ENCODE measurements at regions not wholly inside any gene's neighbourhood (a gene's known extent, or its start where the extent isn't known, plus 50 kb on each side); places are given as distances from the start of the nearest gene placed in this dataset.

DNA sequence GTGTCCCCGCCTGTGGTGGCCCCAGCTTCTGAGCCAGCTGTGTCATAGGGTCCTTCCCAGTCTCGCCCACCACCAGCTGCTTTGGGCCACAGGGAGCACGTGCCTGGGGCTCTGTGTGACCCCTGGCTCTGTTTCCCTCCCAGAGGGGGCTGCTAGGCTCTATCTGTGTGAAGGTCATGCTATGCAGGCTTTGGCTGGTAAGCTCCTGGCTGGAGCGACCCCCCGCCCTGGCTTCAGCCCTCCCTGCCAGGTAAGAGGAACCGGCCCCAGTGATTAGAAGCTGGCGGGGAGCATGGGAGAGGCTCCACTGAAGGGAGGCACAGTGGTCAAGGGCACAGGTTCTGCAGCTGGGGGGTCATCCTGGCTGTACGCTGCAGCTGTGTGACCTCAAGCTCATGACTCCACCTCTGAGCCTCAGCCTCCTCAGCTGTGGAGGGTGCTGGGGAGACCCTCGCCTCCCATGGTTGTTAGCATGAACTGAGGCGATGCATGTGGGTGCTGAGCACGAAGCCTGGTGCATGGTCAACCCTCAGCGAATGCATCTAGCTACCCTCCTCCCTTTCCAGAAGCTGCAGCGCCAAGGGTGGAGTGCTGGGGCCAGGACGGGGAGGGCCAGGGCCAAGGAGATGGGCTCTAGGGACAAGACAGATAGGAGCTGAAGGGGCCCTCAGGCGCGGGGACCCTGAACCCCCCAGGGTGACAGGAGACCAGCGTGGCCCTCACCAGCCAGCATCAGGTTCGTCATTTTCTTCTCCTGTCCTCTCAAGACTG, 163.8 kb upstream of the MVB12B start:
- no peak overlapping the region for H3K27ac ChIP-seq
- no peaks in the 10 kb centered on the region for H3K9me3 ChIP-seq
- no peaks in the 10 kb centered on the region for H3K4me1 ChIP-seq
- no peak overlapping the region for H3K4me3 ChIP-seq
- TF ChIP-seq EP300 (IDR thresholded peaks at IDR 0.05), result no peak
- no peaks in the 10 kb centered on the region for H3K36me3 ChIP-seq
- WGBS, result 98% methylated on average over 12 of the region's 18 CpGs
- peaks cover 37% of the 10 kb centered on the region for H3K27me3 ChIP-seq
- DNase-seq (ENCODE audit: low spot score in 2 of 2), result no peak

DNA sequence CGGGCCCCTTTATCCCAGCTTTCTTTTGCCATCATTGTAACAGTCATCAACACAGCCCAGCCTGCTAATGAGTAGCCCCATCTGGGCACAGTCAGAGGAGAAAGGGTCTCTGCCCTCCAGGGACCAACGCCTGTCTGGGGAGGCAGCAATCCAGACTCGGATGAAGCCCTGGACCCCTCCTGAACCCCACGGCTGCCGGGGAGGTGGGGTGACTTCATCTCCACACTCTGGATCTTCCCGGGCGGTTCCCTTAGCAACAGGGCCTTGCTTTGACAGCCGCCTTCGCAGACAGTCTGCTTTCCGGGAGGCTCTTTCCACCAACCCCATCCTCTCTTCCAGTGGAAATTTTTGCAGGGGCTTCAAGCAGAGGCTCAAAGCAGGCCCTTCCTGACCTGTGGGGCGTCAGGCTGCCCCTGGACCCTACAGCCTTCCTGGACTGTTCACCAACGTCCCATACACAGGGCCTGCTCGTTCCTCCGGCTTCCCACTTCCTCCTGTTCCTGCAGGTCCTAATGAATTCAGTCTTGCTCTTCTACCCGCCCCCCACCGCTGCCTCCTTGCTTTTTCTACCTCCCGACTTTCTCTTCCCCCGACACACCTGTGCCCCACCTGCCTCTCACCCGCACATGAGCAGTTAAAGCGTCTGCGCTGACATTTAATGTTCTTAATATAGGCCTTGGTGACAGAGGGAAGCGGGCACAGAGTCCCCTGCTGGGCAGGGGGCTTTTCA, 161.7 kb upstream of the MVB12B start:
- Histone ChIP-seq H3K4me3 (no peak overlapping the region), H3K36me3 (no peaks in the 10 kb centered on the region), H3K4me1 (no peaks in the 10 kb centered on the region), H3K27ac (no peak overlapping the region), H3K9me3 (no peaks in the 10 kb centered on the region), H3K27me3 (peaks cover 36% of the 10 kb centered on the region)
- 80% methylated on average over 22 of the region's 22 CpGs for WGBS
- no peak for DNase-seq (ENCODE audit: low spot score in 2 of 2)
- TF ChIP-seq EP300 (IDR thresholded peaks at IDR 0.05) (no peak), POLR2AphosphoS5 (IDR thresholded peaks at IDR 0.05) (no peak), POLR2A (IDR thresholded peaks at IDR 0.05) (no peak)
- TF ChIP-seq, protein P1, sequence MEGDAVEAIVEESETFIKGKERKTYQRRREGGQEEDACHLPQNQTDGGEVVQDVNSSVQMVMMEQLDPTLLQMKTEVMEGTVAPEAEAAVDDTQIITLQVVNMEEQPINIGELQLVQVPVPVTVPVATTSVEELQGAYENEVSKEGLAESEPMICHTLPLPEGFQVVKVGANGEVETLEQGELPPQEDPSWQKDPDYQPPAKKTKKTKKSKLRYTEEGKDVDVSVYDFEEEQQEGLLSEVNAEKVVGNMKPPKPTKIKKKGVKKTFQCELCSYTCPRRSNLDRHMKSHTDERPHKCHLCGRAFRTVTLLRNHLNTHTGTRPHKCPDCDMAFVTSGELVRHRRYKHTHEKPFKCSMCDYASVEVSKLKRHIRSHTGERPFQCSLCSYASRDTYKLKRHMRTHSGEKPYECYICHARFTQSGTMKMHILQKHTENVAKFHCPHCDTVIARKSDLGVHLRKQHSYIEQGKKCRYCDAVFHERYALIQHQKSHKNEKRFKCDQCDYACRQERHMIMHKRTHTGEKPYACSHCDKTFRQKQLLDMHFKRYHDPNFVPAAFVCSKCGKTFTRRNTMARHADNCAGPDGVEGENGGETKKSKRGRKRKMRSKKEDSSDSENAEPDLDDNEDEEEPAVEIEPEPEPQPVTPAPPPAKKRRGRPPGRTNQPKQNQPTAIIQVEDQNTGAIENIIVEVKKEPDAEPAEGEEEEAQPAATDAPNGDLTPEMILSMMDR (IDR thresholded peaks at IDR 0.05), result no peak

- Histone ChIP-seq H3K4me3 (no peak overlapping the region), H3K27me3 (peaks cover 44% of the 10 kb centered on the region), H3K9me3 (no peaks in the 10 kb centered on the region), H3K36me3 (no peaks in the 10 kb centered on the region), H3K27ac (no peak overlapping the region), H3K4me1 (no peaks in the 10 kb centered on the region)
- TF ChIP-seq POLR2A (IDR thresholded peaks at IDR 0.05), result no peak
- TF ChIP-seq, protein P1 (IDR thresholded peaks at IDR 0.05), result no peak
- TF ChIP-seq EP300 (IDR thresholded peaks at IDR 0.05), result no peak
- no peak for TF ChIP-seq POLR2AphosphoS5 (IDR thresholded peaks at IDR 0.05)
- WGBS, result 93% methylated on average over 8 of the region's 8 CpGs
- DNase-seq (ENCODE audit: low spot score in 2 of 2), result no peak
Observed at GRCh38 chr9:126165755-126166154, 160.9 kb upstream of the MVB12B start.

DNA sequence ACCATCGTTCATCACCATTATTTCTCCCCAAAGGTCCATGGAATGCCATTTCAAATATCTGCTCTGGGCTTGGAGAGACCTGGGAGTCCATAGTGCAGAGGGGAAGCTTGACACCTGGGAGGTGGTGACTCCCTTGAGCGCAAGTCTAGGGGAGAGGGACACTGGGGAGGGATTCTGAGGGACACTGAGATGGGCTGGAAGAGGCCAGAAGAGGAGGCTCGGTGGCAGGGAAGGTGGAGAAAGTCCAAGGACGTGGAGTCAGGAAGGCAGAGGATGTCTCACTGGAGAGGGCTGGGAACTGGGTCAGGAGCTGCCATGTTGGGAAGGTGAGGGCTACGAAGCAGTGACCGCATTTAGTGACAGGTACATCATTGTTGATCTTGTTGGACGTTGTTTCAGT, 160.3 kb upstream of the MVB12B start:
- no peak overlapping the region for H3K4me3 ChIP-seq
- DNase-seq (ENCODE audit: low spot score in 2 of 2), result no peak
- WGBS, result 87% methylated on average over 7 of the region's 7 CpGs
- H3K36me3 ChIP-seq, result no peaks in the 10 kb centered on the region
- TF ChIP-seq POLR2AphosphoS5 (IDR thresholded peaks at IDR 0.05), result no peak
- no peak for TF ChIP-seq POLR2A (IDR thresholded peaks at IDR 0.05)
- no peak for TF ChIP-seq EP300 (IDR thresholded peaks at IDR 0.05)
- TF ChIP-seq, protein P1 (IDR thresholded peaks at IDR 0.05), result no peak
- no peaks in the 10 kb centered on the region for H3K4me1 ChIP-seq
- no peak overlapping the region for H3K27ac ChIP-seq
- H3K9me3 ChIP-seq, result no peaks in the 10 kb centered on the region
- peaks cover 44% of the 10 kb centered on the region for H3K27me3 ChIP-seq

GRCh38 chr9:126166866-126167265, 159.8 kb upstream of the MVB12B start:
- Histone ChIP-seq H3K4me1 (no peaks in the 10 kb centered on the region), H3K27me3 (peaks cover 44% of the 10 kb centered on the region), H3K9me3 (no peaks in the 10 kb centered on the region), H3K36me3 (no peaks in the 10 kb centered on the region), H3K27ac (no peak overlapping the region), H3K4me3 (no peak overlapping the region)
- WGBS, result 92% methylated on average over 6 of the region's 6 CpGs
- no peak for TF ChIP-seq POLR2AphosphoS5 (IDR thresholded peaks at IDR 0.05)
- no peak for TF ChIP-seq EP300 (IDR thresholded peaks at IDR 0.05)
- TF ChIP-seq POLR2A (IDR thresholded peaks at IDR 0.05), result no peak
- TF ChIP-seq, protein P1 (IDR thresholded peaks at IDR 0.05), result no peak
- no peak for DNase-seq (ENCODE audit: low spot score in 2 of 2)

Data from suprapubic skin (tissue), 4 donors.